Osteocyte (in vitro differentiated cells): ENCODE measurements at regions not wholly inside any gene's neighbourhood (a gene's known extent, or its start where the extent isn't known, plus 50 kb on each side); places are given as distances from the start of the nearest gene placed in this dataset.

Source experiments
- DNase-seq: peaks from one replicate; pipeline ENCODE4 v3.0.0; 2021; ENCODE audit warnings: mixed read lengths; ENCODE audit not compliant: unreplicated experiment; ENCODE audit errors: extremely low spot score
- H3K27ac Mint-ChIP-seq: one replicate; pipeline ENCODE4 v1.8.0; 2021; ENCODE audit warnings: mild to moderate bottlenecking, mixed read lengths; ENCODE audit not compliant: unreplicated experiment
- H3K27me3 Mint-ChIP-seq: one replicate; pipeline ENCODE4 v1.8.0; 2021; ENCODE audit warnings: mixed read lengths; ENCODE audit not compliant: unreplicated experiment
- H3K36me3 Mint-ChIP-seq: one replicate; pipeline ENCODE4 v1.8.0; 2021; ENCODE audit warnings: mixed read lengths; ENCODE audit not compliant: unreplicated experiment
- H3K4me1 Mint-ChIP-seq: one replicate; pipeline ENCODE4 v1.8.0; 2021; ENCODE audit warnings: mixed read lengths; ENCODE audit not compliant: unreplicated experiment
- H3K4me3 Mint-ChIP-seq: one replicate; pipeline ENCODE4 v1.8.0; 2021; ENCODE audit warnings: mild to moderate bottlenecking, moderate library complexity, mixed read lengths; ENCODE audit not compliant: unreplicated experiment
- H3K9me3 Mint-ChIP-seq: one replicate; pipeline ENCODE4 v1.8.0; 2021; ENCODE audit warnings: mixed read lengths; ENCODE audit not compliant: unreplicated experiment
- TF ChIP-seq, protein P1 (sequence below): fragments of 200-600 bp; sonication (generic); IDR thresholded peaks from 2 replicates; pipeline ENCODE4 v1.5.0; 2021; ENCODE audit warnings: antibody characterized with exemption, mild to moderate bottlenecking, moderate library complexity

DNA sequence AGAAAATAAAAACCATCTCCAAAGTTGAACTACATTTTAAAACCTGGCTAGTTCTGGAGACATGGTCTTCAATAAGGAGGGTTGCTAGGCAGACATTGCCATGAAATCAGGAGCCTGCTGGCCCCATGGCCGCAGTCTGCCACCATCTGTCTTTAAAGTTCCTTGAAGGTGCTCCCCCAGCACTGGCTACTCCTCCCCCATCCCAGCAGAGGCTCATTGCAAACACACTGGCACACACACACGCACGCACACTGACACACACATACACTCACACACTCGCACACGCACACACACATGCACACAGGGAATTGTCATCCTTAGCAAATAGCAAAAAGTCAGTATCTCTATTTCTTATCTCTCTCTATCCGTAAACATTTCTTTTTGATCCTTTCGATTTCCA lies 68.4 kb downstream of the ZIC5 start:
- no peak overlapping the region for H3K4me3 Mint-ChIP-seq

DNA sequence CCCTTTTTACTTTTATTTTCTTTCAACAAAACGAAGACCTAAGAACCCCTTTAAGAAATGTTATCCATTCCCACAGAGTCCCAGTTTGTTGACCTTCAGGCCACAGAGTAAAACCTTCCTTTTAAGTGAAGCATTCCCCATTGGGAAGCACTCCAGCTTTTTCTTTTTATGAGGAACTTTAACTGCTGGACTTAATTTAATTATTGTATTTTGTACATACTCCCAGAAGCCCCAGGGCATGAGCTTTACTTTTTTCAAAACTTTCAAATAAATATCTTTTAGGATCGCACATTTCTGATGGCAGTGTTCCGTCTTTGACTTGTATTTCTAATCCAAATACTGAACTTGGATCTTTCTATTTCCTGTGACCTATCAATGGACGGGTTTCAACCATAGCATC lies 68.9 kb downstream of the ZIC5 start:
- no peak for DNase-seq
- TF ChIP-seq, protein P1, sequence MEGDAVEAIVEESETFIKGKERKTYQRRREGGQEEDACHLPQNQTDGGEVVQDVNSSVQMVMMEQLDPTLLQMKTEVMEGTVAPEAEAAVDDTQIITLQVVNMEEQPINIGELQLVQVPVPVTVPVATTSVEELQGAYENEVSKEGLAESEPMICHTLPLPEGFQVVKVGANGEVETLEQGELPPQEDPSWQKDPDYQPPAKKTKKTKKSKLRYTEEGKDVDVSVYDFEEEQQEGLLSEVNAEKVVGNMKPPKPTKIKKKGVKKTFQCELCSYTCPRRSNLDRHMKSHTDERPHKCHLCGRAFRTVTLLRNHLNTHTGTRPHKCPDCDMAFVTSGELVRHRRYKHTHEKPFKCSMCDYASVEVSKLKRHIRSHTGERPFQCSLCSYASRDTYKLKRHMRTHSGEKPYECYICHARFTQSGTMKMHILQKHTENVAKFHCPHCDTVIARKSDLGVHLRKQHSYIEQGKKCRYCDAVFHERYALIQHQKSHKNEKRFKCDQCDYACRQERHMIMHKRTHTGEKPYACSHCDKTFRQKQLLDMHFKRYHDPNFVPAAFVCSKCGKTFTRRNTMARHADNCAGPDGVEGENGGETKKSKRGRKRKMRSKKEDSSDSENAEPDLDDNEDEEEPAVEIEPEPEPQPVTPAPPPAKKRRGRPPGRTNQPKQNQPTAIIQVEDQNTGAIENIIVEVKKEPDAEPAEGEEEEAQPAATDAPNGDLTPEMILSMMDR, result no peak
- Mint-ChIP-seq H3K9me3 (no peaks in the 10 kb centered on the region), H3K27ac (peak overlapping the region; percentile 62), H3K36me3 (no peaks in the 10 kb centered on the region), H3K4me1 (peaks cover 31% of the 10 kb centered on the region), H3K4me3 (no peak overlapping the region), H3K27me3 (no peaks in the 10 kb centered on the region)

More for the DNA sequence above, 68.4 kb downstream of the ZIC5 start:
- Mint-ChIP-seq H3K27me3 (no peaks in the 10 kb centered on the region), H3K4me1 (peaks cover 29% of the 10 kb centered on the region), H3K9me3 (no peaks in the 10 kb centered on the region), H3K36me3 (no peaks in the 10 kb centered on the region), H3K27ac (no peak overlapping the region)
- TF ChIP-seq, protein P1, result no peak
- no peak for DNase-seq

DNA sequence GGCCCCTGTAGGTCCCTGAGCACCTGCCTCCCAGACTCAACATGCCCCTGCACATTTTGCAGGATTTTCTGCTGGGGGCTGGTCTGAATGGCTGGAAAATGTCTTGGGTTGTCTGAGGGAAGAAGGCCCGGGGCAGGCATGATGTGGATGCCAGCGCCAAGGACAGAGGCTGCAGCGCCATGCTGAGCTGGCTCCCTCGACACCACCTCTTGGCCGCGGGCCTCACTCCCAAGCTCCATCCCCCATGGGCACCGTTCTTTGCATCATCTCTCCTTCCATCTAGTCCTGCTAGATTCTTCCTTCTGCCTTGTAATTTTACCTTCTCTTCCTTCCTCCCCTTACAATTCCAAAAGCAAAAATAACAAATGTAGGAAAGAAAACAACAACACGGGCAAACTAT lies 70.6 kb downstream of the ZIC5 start:
- Mint-ChIP-seq H3K4me3 (no peak overlapping the region), H3K36me3 (no peaks in the 10 kb centered on the region), H3K4me1 (peaks cover 35% of the 10 kb centered on the region), H3K9me3 (no peaks in the 10 kb centered on the region), H3K27ac (no peak overlapping the region), H3K27me3 (no peaks in the 10 kb centered on the region)
- no peak for DNase-seq
- TF ChIP-seq, protein P1, result no peak

DNA sequence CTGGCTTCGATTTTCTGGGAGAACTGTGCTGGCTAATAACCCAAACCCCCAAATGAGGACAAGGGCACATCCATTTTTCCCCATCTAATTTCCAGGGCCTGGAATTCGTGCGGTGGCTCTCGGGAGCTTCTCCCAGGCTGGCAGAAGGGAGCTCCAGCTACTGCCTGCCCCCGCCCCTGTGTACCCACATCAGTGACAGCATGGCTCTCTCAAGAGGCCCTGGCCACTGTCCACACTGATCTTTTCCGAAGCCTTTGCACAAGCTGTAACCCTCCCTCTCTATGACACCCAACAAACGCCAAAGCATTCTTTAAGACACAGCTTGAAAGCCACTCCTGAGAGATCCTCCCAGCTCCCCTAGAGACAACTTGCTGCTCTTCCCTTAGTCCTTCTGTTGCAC lies 73.1 kb downstream of the ZIC5 start:
- Mint-ChIP-seq H3K27ac (peak overlapping the region; percentile 67), H3K4me3 (no peak overlapping the region), H3K36me3 (no peaks in the 10 kb centered on the region), H3K4me1 (peaks cover 35% of the 10 kb centered on the region), H3K9me3 (no peaks in the 10 kb centered on the region), H3K27me3 (no peaks in the 10 kb centered on the region)
- TF ChIP-seq, protein P1, result no peak
- DNase-seq, result no peak

DNA sequence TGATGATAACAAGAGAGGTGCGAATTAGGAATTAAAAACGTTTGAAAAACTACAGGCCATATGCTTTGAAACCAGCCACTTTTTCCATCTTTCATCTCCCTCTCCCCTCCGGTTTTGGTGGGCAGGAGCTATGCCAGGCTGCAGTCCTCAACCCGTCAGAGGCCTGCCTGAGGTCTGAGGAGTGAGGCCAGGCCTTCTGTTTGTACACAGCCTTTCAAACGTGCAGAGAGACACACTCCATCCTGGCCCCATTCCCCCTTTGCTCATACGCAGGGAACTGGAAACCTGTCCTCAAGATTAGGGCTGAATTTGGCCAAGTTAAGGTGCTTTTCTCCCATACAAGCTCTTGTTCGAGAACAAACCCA lies 74.5 kb downstream of the ZIC5 start:
- Mint-ChIP-seq H3K4me1 (peaks cover 25% of the 10 kb centered on the region), H3K27ac (no peak overlapping the region), H3K36me3 (no peaks in the 10 kb centered on the region), H3K4me3 (no peak overlapping the region), H3K9me3 (no peaks in the 10 kb centered on the region), H3K27me3 (no peaks in the 10 kb centered on the region)
- DNase-seq, result no peak
- TF ChIP-seq, protein P1, result no peak
